ENCODE measurements at regions not wholly inside any gene's neighbourhood (a gene's known extent, or its start where the extent isn't known, plus 50 kb on each side); places are given as distances from the start of the nearest gene placed in this dataset.

DNA sequence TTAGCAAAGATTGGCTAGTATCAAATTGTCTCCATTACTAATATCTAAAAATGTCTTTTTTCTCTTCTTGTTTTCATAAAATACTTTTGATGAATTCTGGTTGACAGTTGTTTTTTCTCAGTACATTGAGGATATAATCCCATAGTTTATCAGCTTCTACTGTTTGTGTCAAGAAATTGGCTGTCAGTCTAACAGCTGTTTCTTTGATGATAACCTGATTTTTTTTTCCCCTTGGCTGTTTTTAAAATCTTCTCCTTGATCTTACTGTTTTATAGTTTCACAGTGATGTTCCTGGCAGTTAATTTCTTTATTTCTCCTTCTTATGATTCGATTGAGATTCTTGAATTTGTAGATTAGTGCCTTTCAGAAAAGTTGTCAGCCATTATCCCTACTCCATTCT lies 315.3 kb upstream of the PMFBP1 start (continued):
- TF ChIP-seq PHF8 (conservative IDR thresholded peaks at IDR 0.05; ENCODE audit: low read depth, low read length): no peak
- no peak for TF ChIP-seq SP1 (IDR thresholded peaks at IDR 0.05; ENCODE audit: low read depth, low read length)
- TF ChIP-seq JUN (IDR thresholded peaks at IDR 0.05; ENCODE audit: low read depth, low read length): no peak
- TF ChIP-seq CBX5 (IDR thresholded peaks at IDR 0.05; ENCODE audit: low read depth, low read length): no peak
- TF ChIP-seq SIX5 (IDR thresholded peaks at IDR 0.05; ENCODE audit: low read depth, low read length): no peak
